ENCODE measurements at regions not wholly inside any gene's neighbourhood (a gene's known extent, or its start where the extent isn't known, plus 50 kb on each side); places are given as distances from the start of the nearest gene placed in this dataset.

DNA sequence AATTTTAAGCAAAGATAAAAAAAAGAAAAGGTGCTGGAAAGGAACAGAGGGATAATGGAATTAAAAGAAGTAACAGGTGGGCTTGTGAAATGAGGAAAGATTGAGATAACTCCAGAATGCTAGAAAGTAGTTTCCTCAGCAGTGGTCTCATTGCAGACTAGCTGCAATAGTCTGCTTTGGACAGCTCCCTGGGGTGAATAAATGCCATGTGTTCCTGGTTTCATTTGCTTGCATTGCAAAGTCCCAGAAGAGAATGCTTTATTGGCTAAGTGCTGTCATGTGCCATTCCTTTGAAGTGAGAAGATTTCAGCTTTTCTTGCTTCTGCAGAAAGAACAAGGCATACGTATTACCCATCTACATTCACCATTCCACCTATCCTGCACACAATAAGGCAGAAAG, 478.8 kb upstream of the RAG2 start:
- no peak for TF ChIP-seq BHLHE40 (IDR thresholded peaks at IDR 0.05; ENCODE audit: borderline replicate concordance)
- TF ChIP-seq SP1 (IDR thresholded peaks at IDR 0.05), result no peak
- TF ChIP-seq TARDBP (IDR thresholded peaks at IDR 0.05), result no peak
- no peak for TF ChIP-seq NFRKB (IDR thresholded peaks at IDR 0.05)
- TF ChIP-seq FOXA1 (IDR thresholded peaks at IDR 0.05), result no peak
- TF ChIP-seq HDGF (IDR thresholded peaks at IDR 0.05; ENCODE audit: borderline replicate concordance), result no peak
- TF ChIP-seq ARNT (IDR thresholded peaks at IDR 0.05), result no peak
- no peak for TF ChIP-seq LEF1 (IDR thresholded peaks at IDR 0.05; ENCODE audit: borderline replicate concordance)
- TF ChIP-seq ZNF384 (IDR thresholded peaks at IDR 0.05), result no peak
- no peak for TF ChIP-seq L3MBTL2 (conservative IDR thresholded peaks at IDR 0.05)
- TF ChIP-seq SUZ12 (IDR thresholded peaks at IDR 0.05), result no peak
- no peak for TF ChIP-seq CTBP1 (IDR thresholded peaks at IDR 0.05; ENCODE audit: borderline replicate concordance)
- no peak for TF ChIP-seq ELF4 (IDR thresholded peaks at IDR 0.05)
- TF ChIP-seq, protein P1, sequence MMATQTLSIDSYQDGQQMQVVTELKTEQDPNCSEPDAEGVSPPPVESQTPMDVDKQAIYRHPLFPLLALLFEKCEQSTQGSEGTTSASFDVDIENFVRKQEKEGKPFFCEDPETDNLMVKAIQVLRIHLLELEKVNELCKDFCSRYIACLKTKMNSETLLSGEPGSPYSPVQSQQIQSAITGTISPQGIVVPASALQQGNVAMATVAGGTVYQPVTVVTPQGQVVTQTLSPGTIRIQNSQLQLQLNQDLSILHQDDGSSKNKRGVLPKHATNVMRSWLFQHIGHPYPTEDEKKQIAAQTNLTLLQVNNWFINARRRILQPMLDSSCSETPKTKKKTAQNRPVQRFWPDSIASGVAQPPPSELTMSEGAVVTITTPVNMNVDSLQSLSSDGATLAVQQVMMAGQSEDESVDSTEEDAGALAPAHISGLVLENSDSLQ (IDR thresholded peaks at IDR 0.05), result no peak
- no peak for TF ChIP-seq FOXM1 (IDR thresholded peaks at IDR 0.05; ENCODE audit: borderline replicate concordance)
- no peak for TF ChIP-seq FOXK2 (IDR thresholded peaks at IDR 0.05)
- DNase-seq (ENCODE audit: extremely low spot score), result no peak
- CTCF ChIA-PET, result no interaction called here
- POLR2A ChIA-PET, result no interaction called here

DNA sequence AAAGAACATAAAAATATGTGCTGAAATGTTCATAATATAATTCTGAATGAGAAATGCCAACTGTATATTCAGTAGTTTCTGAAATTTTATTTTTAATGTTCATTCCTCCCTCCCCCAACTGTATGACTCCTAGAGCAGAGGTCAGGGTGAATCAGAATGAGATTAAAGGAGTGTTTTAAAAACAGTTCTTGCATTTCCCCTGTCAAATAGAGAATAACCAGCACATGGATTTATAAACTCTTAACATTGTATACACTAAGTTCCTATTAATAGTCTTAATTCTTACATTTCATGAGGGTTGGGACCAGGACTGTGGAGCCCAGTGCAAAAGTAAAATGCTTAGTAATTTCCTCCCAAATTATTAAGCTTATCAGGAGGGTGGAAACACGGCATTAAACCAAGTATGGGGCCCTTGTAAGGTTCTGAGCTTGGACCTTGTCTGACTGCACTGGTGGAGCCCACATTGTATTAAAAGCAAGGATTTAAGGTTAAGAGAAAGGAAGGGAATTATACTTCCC, 474.6 kb upstream of the RAG2 start:
- ChIA-PET POLR2A (no interaction called here), CTCF (no interaction called here)
- TF ChIP-seq L3MBTL2 (conservative IDR thresholded peaks at IDR 0.05), result no peak
- no peak for TF ChIP-seq LEF1 (IDR thresholded peaks at IDR 0.05; ENCODE audit: borderline replicate concordance)
- no peak for TF ChIP-seq TARDBP (IDR thresholded peaks at IDR 0.05)
- no peak for TF ChIP-seq CTBP1 (IDR thresholded peaks at IDR 0.05; ENCODE audit: borderline replicate concordance)
- TF ChIP-seq FOXA1 (IDR thresholded peaks at IDR 0.05), result no peak
- TF ChIP-seq ELF4 (IDR thresholded peaks at IDR 0.05), result no peak
- TF ChIP-seq, protein P1 (IDR thresholded peaks at IDR 0.05), result no peak
- TF ChIP-seq SP1 (IDR thresholded peaks at IDR 0.05), result no peak
- TF ChIP-seq BHLHE40 (IDR thresholded peaks at IDR 0.05; ENCODE audit: borderline replicate concordance), result no peak
- TF ChIP-seq SUZ12 (IDR thresholded peaks at IDR 0.05), result no peak
- TF ChIP-seq ZNF384 (IDR thresholded peaks at IDR 0.05), result no peak
- no peak for TF ChIP-seq ARNT (IDR thresholded peaks at IDR 0.05)
- TF ChIP-seq NFRKB (IDR thresholded peaks at IDR 0.05), result no peak
- TF ChIP-seq FOXM1 (IDR thresholded peaks at IDR 0.05; ENCODE audit: borderline replicate concordance), result no peak
- DNase-seq (ENCODE audit: extremely low spot score), result no peak

DNA sequence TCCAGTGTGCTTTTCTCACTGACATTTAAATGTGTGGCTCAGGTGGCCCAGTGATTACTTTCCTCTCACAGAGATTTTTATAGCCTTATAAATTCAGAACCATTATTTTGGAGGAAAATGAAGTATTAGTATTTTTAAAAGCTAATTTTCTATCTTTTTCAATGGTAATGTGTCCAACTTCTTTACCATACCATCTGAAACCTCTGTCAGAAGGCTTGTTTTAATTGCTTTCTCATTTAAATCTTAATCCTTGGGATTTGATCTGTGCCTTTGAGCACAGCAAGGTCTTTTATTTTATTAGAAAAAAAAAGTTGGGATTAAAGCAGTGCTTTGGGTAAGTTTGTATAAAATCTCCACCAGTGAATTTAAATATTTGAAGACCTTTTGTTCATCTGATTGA, 452.3 kb upstream of the RAG2 start:
- ChIA-PET CTCF (no interaction called here), POLR2A (no interaction called here)
- no peak for DNase-seq (ENCODE audit: extremely low spot score)
- TF ChIP-seq NFRKB (IDR thresholded peaks at IDR 0.05), result no peak
- TF ChIP-seq L3MBTL2 (conservative IDR thresholded peaks at IDR 0.05), result no peak

DNA sequence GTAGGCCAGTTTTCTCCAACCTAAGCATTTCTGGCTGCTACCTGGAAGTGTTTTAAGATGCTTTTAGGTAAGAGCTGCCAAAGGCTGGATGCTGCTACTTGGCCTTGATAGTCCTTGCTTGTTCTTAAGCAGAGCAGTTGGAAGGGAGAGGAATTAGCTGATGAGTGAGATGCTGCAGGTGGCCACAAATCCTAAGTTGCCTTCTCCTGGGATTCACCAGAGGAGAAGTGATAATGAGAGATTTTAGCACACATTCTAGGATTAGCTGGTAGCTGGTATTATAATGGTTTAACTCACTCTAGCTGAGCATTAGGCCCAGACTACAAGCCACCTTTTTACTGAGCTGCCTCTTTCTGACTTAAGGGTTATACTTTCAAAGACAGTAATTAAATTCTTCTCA, 442.9 kb upstream of the RAG2 start:
- no peak for DNase-seq (ENCODE audit: extremely low spot score)
- TF ChIP-seq SUZ12 (IDR thresholded peaks at IDR 0.05), result no peak
- no peak for TF ChIP-seq FOXM1 (IDR thresholded peaks at IDR 0.05; ENCODE audit: borderline replicate concordance)
- no peak for TF ChIP-seq CTBP1 (IDR thresholded peaks at IDR 0.05; ENCODE audit: borderline replicate concordance)
- no peak for TF ChIP-seq FOXK2 (IDR thresholded peaks at IDR 0.05)
- no peak for TF ChIP-seq SP1 (IDR thresholded peaks at IDR 0.05)
- TF ChIP-seq ARNT (IDR thresholded peaks at IDR 0.05), result no peak
- no peak for TF ChIP-seq TARDBP (IDR thresholded peaks at IDR 0.05)
- TF ChIP-seq ZNF384 (IDR thresholded peaks at IDR 0.05), result no peak
- no peak for TF ChIP-seq HDGF (IDR thresholded peaks at IDR 0.05; ENCODE audit: borderline replicate concordance)
- TF ChIP-seq NFRKB (IDR thresholded peaks at IDR 0.05), result no peak
- no peak for TF ChIP-seq LEF1 (IDR thresholded peaks at IDR 0.05; ENCODE audit: borderline replicate concordance)
- no peak for TF ChIP-seq BHLHE40 (IDR thresholded peaks at IDR 0.05; ENCODE audit: borderline replicate concordance)
- no peak for TF ChIP-seq L3MBTL2 (conservative IDR thresholded peaks at IDR 0.05)
- TF ChIP-seq FOXA1 (IDR thresholded peaks at IDR 0.05), result no peak
- TF ChIP-seq ELF4 (IDR thresholded peaks at IDR 0.05), result no peak
- TF ChIP-seq, protein P1 (IDR thresholded peaks at IDR 0.05), result no peak
- ChIA-PET CTCF (no interaction called here), POLR2A (no interaction called here)

DNA sequence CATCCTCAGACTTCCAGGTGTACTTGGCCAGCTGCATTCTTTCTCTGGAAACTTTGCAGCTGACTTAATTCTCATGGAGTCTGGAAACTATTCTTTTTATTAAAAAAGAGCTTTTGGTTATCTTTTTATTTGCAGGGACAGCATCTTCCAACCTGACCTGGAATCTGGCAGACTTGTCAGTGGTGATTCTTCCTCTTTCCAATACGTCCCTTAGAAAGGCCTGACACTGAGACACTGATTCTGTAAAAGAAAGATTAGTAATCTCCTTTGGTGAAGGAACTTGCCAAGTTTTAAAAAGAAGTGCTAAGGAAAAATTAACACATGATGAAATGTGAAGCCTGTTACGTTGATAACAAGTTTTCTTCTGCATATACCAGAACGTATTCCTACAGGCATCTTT, 440.9 kb upstream of the RAG2 start:
- ChIA-PET POLR2A (no interaction called here), CTCF (no interaction called here)
- TF ChIP-seq ARNT (IDR thresholded peaks at IDR 0.05) (no peak), NFRKB (IDR thresholded peaks at IDR 0.05) (no peak), SUZ12 (IDR thresholded peaks at IDR 0.05) (no peak), HDGF (IDR thresholded peaks at IDR 0.05; ENCODE audit: borderline replicate concordance) (no peak), LEF1 (IDR thresholded peaks at IDR 0.05; ENCODE audit: borderline replicate concordance) (no peak), FOXA1 (IDR thresholded peaks at IDR 0.05) (no peak), TARDBP (IDR thresholded peaks at IDR 0.05) (no peak)
- no peak for DNase-seq (ENCODE audit: extremely low spot score)

DNA sequence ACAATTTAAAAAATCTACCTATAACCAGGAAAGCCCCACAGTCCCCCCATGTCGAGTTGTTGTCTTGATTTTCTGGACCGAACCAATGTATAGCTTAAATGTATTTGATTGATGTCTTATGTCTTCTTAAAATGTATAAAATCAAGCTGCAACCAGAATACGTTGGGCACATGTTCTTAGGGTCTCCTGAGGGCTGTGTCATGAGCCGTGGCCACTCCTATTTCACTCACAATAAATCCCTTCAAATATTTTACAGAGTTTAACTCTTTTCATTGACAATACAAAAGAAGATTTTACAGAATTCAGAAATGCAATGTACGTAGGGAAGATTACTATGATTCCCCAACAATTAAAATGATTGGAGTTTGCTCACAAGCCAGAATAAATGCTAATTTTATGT, 428.7 kb upstream of the RAG2 start:
- CTCF ChIA-PET, result no interaction called here
- POLR2A ChIA-PET, result no interaction called here
- DNase-seq (ENCODE audit: extremely low spot score), result no peak
- no peak for TF ChIP-seq ARNT (IDR thresholded peaks at IDR 0.05)
- TF ChIP-seq ZNF384 (IDR thresholded peaks at IDR 0.05), result no peak
- no peak for TF ChIP-seq LEF1 (IDR thresholded peaks at IDR 0.05; ENCODE audit: borderline replicate concordance)
- no peak for TF ChIP-seq HDGF (IDR thresholded peaks at IDR 0.05; ENCODE audit: borderline replicate concordance)
- no peak for TF ChIP-seq TARDBP (IDR thresholded peaks at IDR 0.05)
- TF ChIP-seq SUZ12 (IDR thresholded peaks at IDR 0.05), result no peak
- no peak for TF ChIP-seq SP1 (IDR thresholded peaks at IDR 0.05)
- TF ChIP-seq ELF4 (IDR thresholded peaks at IDR 0.05), result no peak
- no peak for TF ChIP-seq L3MBTL2 (conservative IDR thresholded peaks at IDR 0.05)
- TF ChIP-seq FOXM1 (IDR thresholded peaks at IDR 0.05; ENCODE audit: borderline replicate concordance), result no peak
- no peak for TF ChIP-seq CTBP1 (IDR thresholded peaks at IDR 0.05; ENCODE audit: borderline replicate concordance)
- TF ChIP-seq FOXK2 (IDR thresholded peaks at IDR 0.05), result no peak
- TF ChIP-seq, protein P1 (IDR thresholded peaks at IDR 0.05), result no peak
- TF ChIP-seq NFRKB (IDR thresholded peaks at IDR 0.05), result no peak
- no peak for TF ChIP-seq BHLHE40 (IDR thresholded peaks at IDR 0.05; ENCODE audit: borderline replicate concordance)
- no peak for TF ChIP-seq FOXA1 (IDR thresholded peaks at IDR 0.05)
